ENCODE measurements at regions not wholly inside any gene's neighbourhood (a gene's known extent, or its start where the extent isn't known, plus 50 kb on each side); places are given as distances from the start of the nearest gene placed in this dataset.
A peak's percentile ranks its signal among the peaks of the same experiment; 100 is the strongest.

DNA sequence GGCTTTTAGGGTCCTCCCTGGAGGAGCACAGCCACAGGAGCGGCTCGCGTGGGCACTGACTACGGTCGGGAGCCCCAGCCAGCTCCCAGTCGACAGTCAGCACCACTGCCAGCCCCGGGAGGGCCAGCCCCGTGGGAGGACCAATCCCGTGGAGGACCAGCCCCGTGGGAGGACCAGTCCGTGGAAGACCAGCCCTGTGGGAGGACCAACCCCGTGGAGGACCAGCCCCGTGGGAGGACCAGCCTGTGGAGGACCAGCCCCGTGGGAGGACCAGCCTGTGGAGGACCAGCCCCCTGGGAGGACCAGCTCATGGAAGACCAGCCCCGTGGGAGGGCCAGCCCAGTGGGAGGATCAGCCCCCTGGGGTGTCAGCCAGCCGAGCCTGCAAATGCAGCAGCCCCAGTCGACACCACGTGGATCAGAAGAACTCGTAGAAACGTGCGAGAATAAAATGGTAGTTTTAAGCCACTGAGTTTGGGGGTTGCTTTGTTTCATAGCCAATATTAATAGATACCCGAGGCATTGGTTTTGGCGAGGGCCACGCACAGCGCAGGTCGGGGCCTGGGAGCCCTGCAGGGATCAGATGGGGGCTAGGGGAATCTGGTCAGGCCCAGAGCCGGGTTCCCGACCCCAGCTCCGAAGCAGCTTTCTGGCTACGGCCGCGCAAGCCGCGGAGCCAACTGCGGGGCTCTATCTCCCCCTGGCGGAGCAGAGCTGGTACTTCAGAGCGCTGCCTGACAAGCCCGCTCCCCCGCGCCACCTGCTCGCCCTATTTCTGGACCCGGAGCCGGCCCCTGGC, 73.0 kb downstream of the TEX51 start:
- no peak for DNase-seq (ENCODE audit: low read depth)
- peak; percentile 94 for TF ChIP-seq CTCF (conservative IDR thresholded peaks at IDR 0.05; ENCODE audit: low read depth, low read length)
- peak overlapping the region; percentile 36 for H3K4me3 ChIP-seq (ENCODE audit: low read length)

GRCh38 chr2:126972279-126972626, 73.6 kb downstream of the TEX51 start:
- no peak for DNase-seq (ENCODE audit: low read depth)
- TF ChIP-seq CTCF (conservative IDR thresholded peaks at IDR 0.05; ENCODE audit: low read depth, low read length): no peak
- no peak overlapping the region for H3K4me3 ChIP-seq (ENCODE audit: low read length)

DNA sequence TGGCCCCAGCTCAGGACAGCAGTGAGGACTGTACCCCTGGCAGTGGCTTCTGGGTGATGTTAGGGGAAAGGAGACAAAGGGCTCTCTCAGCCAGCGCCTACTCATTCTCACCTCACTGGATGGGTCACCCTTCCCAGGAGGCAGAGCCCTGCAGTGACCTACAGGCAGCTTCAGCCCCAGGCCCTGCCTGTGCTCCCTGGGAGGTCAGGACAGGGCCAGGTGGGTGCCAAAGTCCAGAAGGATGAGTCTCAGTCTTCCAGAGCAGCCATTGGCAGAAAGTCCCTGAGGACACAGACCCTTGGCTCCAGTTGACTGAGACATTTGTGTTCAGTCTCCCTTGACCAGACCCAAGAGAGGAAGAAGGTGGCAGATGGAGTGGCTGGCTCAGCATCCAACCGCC, 75.1 kb downstream of the TEX51 start:
- TF ChIP-seq CTCF (conservative IDR thresholded peaks at IDR 0.05; ENCODE audit: low read depth, low read length): no peak
- DNase-seq (ENCODE audit: low read depth): no peak
- H3K4me3 ChIP-seq (ENCODE audit: low read length): no peak overlapping the region

- peak; percentile 34 for DNase-seq (ENCODE audit: low read depth)
- H3K4me3 ChIP-seq (ENCODE audit: low read length): no peak overlapping the region
Measured at GRCh38 chr2:126975671-126976655, 77.3 kb downstream of the TEX51 start.

DNA sequence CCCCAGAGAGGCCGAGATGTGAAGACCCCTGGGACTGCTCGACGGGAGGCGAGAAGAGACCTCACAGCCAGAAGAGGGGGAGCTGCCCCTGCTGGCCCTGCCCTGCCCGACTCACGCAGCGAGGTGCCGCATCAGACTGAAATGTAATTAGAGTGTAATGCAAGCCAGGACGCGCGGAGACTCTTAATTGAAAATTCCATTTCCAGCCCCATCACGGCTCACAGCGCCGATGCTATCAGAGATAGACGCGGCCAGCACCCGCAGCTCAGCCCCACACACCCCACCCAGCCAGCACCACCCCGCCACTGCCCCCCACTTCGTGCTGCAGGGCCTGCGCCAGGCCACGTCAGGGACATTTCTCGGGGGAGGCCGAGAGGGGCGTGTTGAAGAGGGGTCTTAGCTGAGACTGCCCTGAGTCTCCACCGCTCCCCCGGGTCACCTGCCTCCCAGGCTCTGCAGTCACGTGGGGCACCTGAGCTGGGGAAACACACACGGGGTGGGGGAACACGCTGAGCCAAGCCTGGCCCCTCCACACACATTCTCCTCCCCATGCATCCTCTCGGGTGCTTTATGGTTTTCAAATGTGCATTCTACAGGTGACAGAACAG, 78.1 kb downstream of the TEX51 start:
- no peak for TF ChIP-seq CTCF (conservative IDR thresholded peaks at IDR 0.05; ENCODE audit: low read depth, low read length)
- H3K4me3 ChIP-seq (ENCODE audit: low read length): no peak overlapping the region
- DNase-seq (ENCODE audit: low read depth): no peak

More at GRCh38 chr2:126975671-126976655, 77.3 kb downstream of the TEX51 start:
- no peak for TF ChIP-seq CTCF (conservative IDR thresholded peaks at IDR 0.05; ENCODE audit: low read depth, low read length)

DNA sequence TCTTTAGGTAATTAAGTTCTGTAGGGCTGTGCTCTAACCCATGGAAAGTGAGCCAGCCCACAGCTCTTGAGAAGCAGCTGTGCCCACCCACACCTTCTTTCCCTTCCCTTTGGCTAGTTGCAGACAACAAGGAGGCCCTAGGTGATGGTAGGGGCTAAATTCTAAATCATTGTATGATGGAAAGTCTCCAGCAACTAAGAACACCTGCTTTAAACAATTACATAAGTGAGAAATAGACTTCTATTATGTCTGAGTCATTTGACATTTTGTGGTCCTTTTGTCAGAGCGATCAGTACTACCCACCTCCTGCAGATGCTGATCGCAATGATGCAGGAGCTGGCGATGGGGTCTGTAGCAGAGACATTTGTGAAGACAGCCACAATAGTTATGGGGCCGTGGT, 79.6 kb downstream of the TEX51 start:
- no peak overlapping the region for H3K4me3 ChIP-seq (ENCODE audit: low read length)
- DNase-seq (ENCODE audit: low read depth): no peak
- TF ChIP-seq CTCF (conservative IDR thresholded peaks at IDR 0.05; ENCODE audit: low read depth, low read length): no peak
